ENCODE measurements at regions not wholly inside any gene's neighbourhood (a gene's known extent, or its start where the extent isn't known, plus 50 kb on each side); places are given as distances from the start of the nearest gene placed in this dataset.

GRCh38 chr2:198698230-198698629 lies 759.5 kb downstream of the SATB2 start:
- TF ChIP-seq EZH2 (IDR thresholded peaks at IDR 0.05; ENCODE audit: insufficient read depth, poor library complexity, severe bottlenecking): no peak
- no peak for TF ChIP-seq EZH2phosphoT487 (IDR thresholded peaks at IDR 0.05; ENCODE audit: insufficient read depth, low read depth)
